ENCODE measurements at regions not wholly inside any gene's neighbourhood (a gene's known extent, or its start where the extent isn't known, plus 50 kb on each side); places are given as distances from the start of the nearest gene placed in this dataset.

GRCh38 chr7:52537051-52537450 lies 498.4 kb upstream of the POM121L12 start:
- Mint-ChIP-seq H3K4me1 (peaks cover 9% of the 10 kb centered on the region), H3K27ac (no peak overlapping the region), H3K9me3 (peaks cover 15% of the 10 kb centered on the region), H3K27me3 (ENCODE audit: insufficient read depth, low read depth) (no peaks in the 10 kb centered on the region), H3K36me3 (peaks cover 3% of the 10 kb centered on the region), H3K4me3 (no peak overlapping the region)
- no peaks in the 10 kb centered on the region for H4K20me1 ChIP-seq (ENCODE audit: low read depth)
- DNase-seq (ENCODE audit: low spot score) = no peak
- no peaks in the 10 kb centered on the region for H3K9me3 ChIP-seq (ENCODE audit: low read depth)
- no peaks in the 10 kb centered on the region for H3K79me2 ChIP-seq (ENCODE audit: low read depth)
- H3K36me3 ChIP-seq = no peaks in the 10 kb centered on the region
- H3K4me3 ChIP-seq = no peak overlapping the region
- H3K27me3 ChIP-seq = no peaks in the 10 kb centered on the region
- H3F3A ChIP-seq (ENCODE audit: low read depth) = no peaks in the 10 kb centered on the region
- TF ChIP-seq EZH2 (IDR thresholded peaks at IDR 0.05) (no peak), CTCF (IDR thresholded peaks at IDR 0.05) (no peak), EZH2phosphoT487 (IDR thresholded peaks at IDR 0.05) (no peak)
- no peak overlapping the region for H3K9ac ChIP-seq
- no peak overlapping the region for H3K4me2 ChIP-seq
- H3K4me1 ChIP-seq = no peaks in the 10 kb centered on the region
- H3K27ac ChIP-seq = no peak overlapping the region
- no peak overlapping the region for H2AFZ ChIP-seq (replicated peaks)

GRCh38 chr7:52525772-52526341 lies 509.6 kb upstream of the POM121L12 start:
- H3K9me3 ChIP-seq (ENCODE audit: low read depth) = no peaks in the 10 kb centered on the region
- H3K79me2 ChIP-seq (ENCODE audit: low read depth) = no peaks in the 10 kb centered on the region
- Mint-ChIP-seq H3K27me3 (ENCODE audit: insufficient read depth, low read depth) (no peaks in the 10 kb centered on the region), H3K9me3 (no peaks in the 10 kb centered on the region), H3K27ac (no peak overlapping the region), H3K4me3 (no peak overlapping the region), H3K36me3 (no peaks in the 10 kb centered on the region), H3K4me1 (no peaks in the 10 kb centered on the region)
- no peaks in the 10 kb centered on the region for H3K36me3 ChIP-seq
- H3K27me3 ChIP-seq = no peaks in the 10 kb centered on the region
- H2AFZ ChIP-seq (replicated peaks) = no peak overlapping the region
- no peaks in the 10 kb centered on the region for H3K4me1 ChIP-seq
- H3K27ac ChIP-seq = no peak overlapping the region
- H3K4me3 ChIP-seq = no peak overlapping the region
- no peak overlapping the region for H3K4me2 ChIP-seq
- DNase-seq (ENCODE audit: low spot score) = no peak
- H3F3A ChIP-seq (ENCODE audit: low read depth) = no peaks in the 10 kb centered on the region
- H4K20me1 ChIP-seq (ENCODE audit: low read depth) = no peaks in the 10 kb centered on the region
- no peak for TF ChIP-seq CTCF (IDR thresholded peaks at IDR 0.05)
- TF ChIP-seq EZH2 (IDR thresholded peaks at IDR 0.05) = no peak
- TF ChIP-seq EZH2phosphoT487 (IDR thresholded peaks at IDR 0.05) = no peak
- no peak overlapping the region for H3K9ac ChIP-seq

GRCh38 chr7:52518869-52519268 lies 516.6 kb upstream of the POM121L12 start:
- Mint-ChIP-seq H3K4me1 (no peaks in the 10 kb centered on the region), H3K4me3 (no peak overlapping the region), H3K9me3 (peaks cover 19% of the 10 kb centered on the region), H3K27me3 (ENCODE audit: insufficient read depth, low read depth) (no peaks in the 10 kb centered on the region), H3K36me3 (no peaks in the 10 kb centered on the region), H3K27ac (no peak overlapping the region)
- no peak overlapping the region for H3K27ac ChIP-seq
- no peaks in the 10 kb centered on the region for H3K79me2 ChIP-seq (ENCODE audit: low read depth)
- H3K4me2 ChIP-seq = no peak overlapping the region
- H3K4me3 ChIP-seq = no peak overlapping the region
- no peaks in the 10 kb centered on the region for H3K36me3 ChIP-seq
- TF ChIP-seq CTCF (IDR thresholded peaks at IDR 0.05) = no peak
- no peak for TF ChIP-seq EZH2phosphoT487 (IDR thresholded peaks at IDR 0.05)
- TF ChIP-seq EZH2 (IDR thresholded peaks at IDR 0.05) = no peak
- no peaks in the 10 kb centered on the region for H3K9me3 ChIP-seq (ENCODE audit: low read depth)
- no peaks in the 10 kb centered on the region for H4K20me1 ChIP-seq (ENCODE audit: low read depth)
- no peaks in the 10 kb centered on the region for H3F3A ChIP-seq (ENCODE audit: low read depth)
- H3K9ac ChIP-seq = no peak overlapping the region
- DNase-seq (ENCODE audit: low spot score) = no peak
- H3K27me3 ChIP-seq = no peaks in the 10 kb centered on the region
- H2AFZ ChIP-seq (replicated peaks) = no peak overlapping the region
- no peaks in the 10 kb centered on the region for H3K4me1 ChIP-seq

Measured in neural progenitor cell (in vitro differentiated cells).